Upper lobe of left lung (tissue), 4 donors: ENCODE measurements at regions not wholly inside any gene's neighbourhood (a gene's known extent, or its start where the extent isn't known, plus 50 kb on each side); places are given as distances from the start of the nearest gene placed in this dataset.

ENCODE experiments used
- EP300 ChIP-seq, 4 donors: sonication (generic); formaldehyde crosslinking; IDR thresholded peaks; one replicate each; pipeline ENCODE4 v1.5.1; 2017; ENCODE audit warnings: antibody characterized with exemption in 4 of 4, control low read depth in 2 of 4
- POLR2A ChIP-seq, 4 donors: fragments of 450-650 bp; IDR thresholded peaks; one replicate each; pipeline ENCODE4 v1.5.1; 2016 to 2017; ENCODE audit warnings: antibody characterized with exemption in 4 of 4, mild to moderate bottlenecking in 2 of 4
- POLR2AphosphoS5 ChIP-seq, 2 donors: sonication (generic); formaldehyde crosslinking; IDR thresholded peaks; one replicate each; pipeline ENCODE4 v1.5.1; 2017; ENCODE audit warnings: antibody characterized with exemption in 2 of 2
- TF ChIP-seq, protein P1 (sequence below), 6 experiments: fragments of 450-650 bp in 4 of 6; fragments of 200-600 bp in 2 of 6; sonication (generic) in 2 of 6; IDR thresholded peaks; one replicate each; pipeline ENCODE4 v1.5.1; 2016 to 2019; ENCODE audit warnings: antibody characterized with exemption in 6 of 6

DNA sequence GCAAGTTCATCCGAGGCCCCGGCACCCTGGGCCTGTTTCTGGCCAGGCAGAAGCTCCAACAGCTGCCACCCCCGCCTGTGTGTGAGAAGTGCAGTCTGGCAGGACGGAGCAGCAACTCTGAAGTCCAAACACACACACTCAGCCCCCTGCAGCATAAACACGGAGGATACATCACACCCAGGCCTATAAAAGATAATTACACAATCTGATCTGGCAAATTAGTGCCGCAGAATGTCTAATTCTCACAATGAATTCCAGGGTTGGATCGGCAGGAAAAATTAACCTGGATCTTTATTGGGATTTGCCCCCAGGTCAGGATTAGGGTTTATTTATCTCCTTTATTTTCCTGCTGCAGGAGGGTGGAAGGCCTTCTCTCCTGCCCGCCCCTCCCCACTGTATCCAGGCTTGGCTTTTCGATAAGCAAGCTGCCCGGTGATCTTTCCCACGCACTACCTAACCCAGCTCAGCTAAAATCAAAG, 311.4 kb downstream of the SOX9 start:
- TF ChIP-seq, protein P1, sequence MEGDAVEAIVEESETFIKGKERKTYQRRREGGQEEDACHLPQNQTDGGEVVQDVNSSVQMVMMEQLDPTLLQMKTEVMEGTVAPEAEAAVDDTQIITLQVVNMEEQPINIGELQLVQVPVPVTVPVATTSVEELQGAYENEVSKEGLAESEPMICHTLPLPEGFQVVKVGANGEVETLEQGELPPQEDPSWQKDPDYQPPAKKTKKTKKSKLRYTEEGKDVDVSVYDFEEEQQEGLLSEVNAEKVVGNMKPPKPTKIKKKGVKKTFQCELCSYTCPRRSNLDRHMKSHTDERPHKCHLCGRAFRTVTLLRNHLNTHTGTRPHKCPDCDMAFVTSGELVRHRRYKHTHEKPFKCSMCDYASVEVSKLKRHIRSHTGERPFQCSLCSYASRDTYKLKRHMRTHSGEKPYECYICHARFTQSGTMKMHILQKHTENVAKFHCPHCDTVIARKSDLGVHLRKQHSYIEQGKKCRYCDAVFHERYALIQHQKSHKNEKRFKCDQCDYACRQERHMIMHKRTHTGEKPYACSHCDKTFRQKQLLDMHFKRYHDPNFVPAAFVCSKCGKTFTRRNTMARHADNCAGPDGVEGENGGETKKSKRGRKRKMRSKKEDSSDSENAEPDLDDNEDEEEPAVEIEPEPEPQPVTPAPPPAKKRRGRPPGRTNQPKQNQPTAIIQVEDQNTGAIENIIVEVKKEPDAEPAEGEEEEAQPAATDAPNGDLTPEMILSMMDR (IDR thresholded peaks at IDR 0.05) = no peak
- no peak for TF ChIP-seq POLR2A (IDR thresholded peaks at IDR 0.05)
- TF ChIP-seq POLR2AphosphoS5 (IDR thresholded peaks at IDR 0.05) = no peak
- TF ChIP-seq EP300 (IDR thresholded peaks at IDR 0.05) = no peak
